GM12874 (cell line): ENCODE measurements at regions not wholly inside any gene's neighbourhood (a gene's known extent, or its start where the extent isn't known, plus 50 kb on each side); places are given as distances from the start of the nearest gene placed in this dataset.

ENCODE experiments used
- CTCF ChIP-seq: IDR thresholded peaks from 2 replicates; pipeline ENCODE4 v1.5.1; 2011; ENCODE audit warnings: low read depth, mild to moderate bottlenecking, control low read depth, low read length, moderate library complexity; ENCODE audit not compliant: insufficient read depth

GRCh38 chr4:180683186-180683585, 1560.0 kb upstream of the TENM3 start:
- no peak for TF ChIP-seq CTCF

GRCh38 chr4:180688480-180688879, 1554.7 kb upstream of the TENM3 start:
- no peak for TF ChIP-seq CTCF

- no peak for TF ChIP-seq CTCF
Observed at GRCh38 chr4:180694875-180695274, 1548.3 kb upstream of the TENM3 start.

GRCh38 chr4:180695851-180696250, 1547.4 kb upstream of the TENM3 start:
- TF ChIP-seq CTCF: no peak

- TF ChIP-seq CTCF: no peak
Observed at GRCh38 chr4:180696460-180697092, 1546.6 kb upstream of the TENM3 start.

- TF ChIP-seq CTCF: no peak
Observed at GRCh38 chr4:180698550-180699195, 1544.5 kb upstream of the TENM3 start.

GRCh38 chr4:180706766-180707165, 1536.4 kb upstream of the TENM3 start:
- no peak for TF ChIP-seq CTCF
